ENCODE measurements at regions not wholly inside any gene's neighbourhood (a gene's known extent, or its start where the extent isn't known, plus 50 kb on each side); places are given as distances from the start of the nearest gene placed in this dataset.
"Not testable (repeated sequence)": the region's sequence is repeated elsewhere in the genome, so short reads cannot be mapped to it uniquely, and the experiment has no call there.

- H3K4me1 ChIP-seq (ENCODE audit: control insufficient read depth in 2 of 2, insufficient read depth in 2 of 2, low read length in 2 of 2); H3K9me3 ChIP-seq (ENCODE audit: control insufficient read depth in 2 of 2, insufficient read depth in 1 of 2, low read length in 1 of 2); H3K27me3 ChIP-seq (ENCODE audit: control insufficient read depth in 2 of 2, insufficient read depth in 1 of 2, low read length in 1 of 2); H3K4me3 ChIP-seq (ENCODE audit: low read length in 2 of 2); H3K36me3 ChIP-seq (ENCODE audit: control insufficient read depth in 2 of 2, insufficient read depth in 2 of 2, low read length in 1 of 2); DNase-seq (ENCODE audit: low read depth in 6 of 9, low spot score in 9 of 9); H3K27ac ChIP-seq (ENCODE audit: low read depth in 1 of 2, low read length in 1 of 2): not testable (repeated sequence)
Observed at GRCh38 chr12:125353002-125353401, 287.8 kb downstream of the AACS start.

- Histone ChIP-seq H3K27ac (ENCODE audit: low read depth in 1 of 2, low read length in 1 of 2) (no peak overlapping the region), H3K27me3 (ENCODE audit: control insufficient read depth in 2 of 2, insufficient read depth in 1 of 2, low read length in 1 of 2) (no peaks in the 10 kb centered on the region), H3K36me3 (ENCODE audit: control insufficient read depth in 2 of 2, insufficient read depth in 2 of 2, low read length in 1 of 2) (no peaks in the 10 kb centered on the region), H3K4me3 (ENCODE audit: low read length in 2 of 2) (no peak overlapping the region), H3K4me1 (ENCODE audit: control insufficient read depth in 2 of 2, insufficient read depth in 2 of 2, low read length in 2 of 2) (no peaks in the 10 kb centered on the region), H3K9me3 (ENCODE audit: control insufficient read depth in 2 of 2, insufficient read depth in 1 of 2, low read length in 1 of 2) (no peaks in the 10 kb centered on the region)
- WGBS, result 97% methylated on average over 2 of the region's 2 CpGs
- DNase-seq (ENCODE audit: low read depth in 6 of 9, low spot score in 9 of 9), result no peak
Observed at GRCh38 chr12:125353871-125354270, 288.6 kb downstream of the AACS start.

- DNase-seq (ENCODE audit: low read depth in 6 of 9, low spot score in 9 of 9), result no peak
- Histone ChIP-seq H3K27me3 (ENCODE audit: control insufficient read depth in 2 of 2, insufficient read depth in 1 of 2, low read length in 1 of 2) (no peaks in the 10 kb centered on the region), H3K4me1 (ENCODE audit: control insufficient read depth in 2 of 2, insufficient read depth in 2 of 2, low read length in 2 of 2) (no peaks in the 10 kb centered on the region), H3K4me3 (ENCODE audit: low read length in 2 of 2) (no peak overlapping the region), H3K27ac (ENCODE audit: low read depth in 1 of 2, low read length in 1 of 2) (no peak overlapping the region), H3K36me3 (ENCODE audit: control insufficient read depth in 2 of 2, insufficient read depth in 2 of 2, low read length in 1 of 2) (no peaks in the 10 kb centered on the region), H3K9me3 (ENCODE audit: control insufficient read depth in 2 of 2, insufficient read depth in 1 of 2, low read length in 1 of 2) (no peaks in the 10 kb centered on the region)
- WGBS, result 81% methylated on average over 7 of the region's 7 CpGs
Observed at GRCh38 chr12:125355614-125356013, 290.4 kb downstream of the AACS start.

GRCh38 chr12:125356111-125356510 is 290.9 kb downstream of the AACS start:
- H3K4me1 ChIP-seq (ENCODE audit: control insufficient read depth in 2 of 2, insufficient read depth in 2 of 2, low read length in 2 of 2), result no peaks in the 10 kb centered on the region
- no peaks in the 10 kb centered on the region for H3K27me3 ChIP-seq (ENCODE audit: control insufficient read depth in 2 of 2, insufficient read depth in 1 of 2, low read length in 1 of 2)
- no peak for DNase-seq (ENCODE audit: low read depth in 6 of 9, low spot score in 9 of 9)
- 89% methylated on average over 4 of the region's 4 CpGs for WGBS
- H3K9me3 ChIP-seq (ENCODE audit: control insufficient read depth in 2 of 2, insufficient read depth in 1 of 2, low read length in 1 of 2), result no peaks in the 10 kb centered on the region
- H3K4me3 ChIP-seq (ENCODE audit: low read length in 2 of 2), result no peak overlapping the region
- H3K36me3 ChIP-seq (ENCODE audit: control insufficient read depth in 2 of 2, insufficient read depth in 2 of 2, low read length in 1 of 2), result no peaks in the 10 kb centered on the region
- H3K27ac ChIP-seq (ENCODE audit: low read depth in 1 of 2, low read length in 1 of 2), result no peak overlapping the region

GRCh38 chr12:125357561-125357960 is 292.3 kb downstream of the AACS start:
- no peak for DNase-seq (ENCODE audit: low read depth in 6 of 9, low spot score in 9 of 9)
- no peaks in the 10 kb centered on the region for H3K36me3 ChIP-seq (ENCODE audit: control insufficient read depth in 2 of 2, insufficient read depth in 2 of 2, low read length in 1 of 2)
- no peak overlapping the region for H3K27ac ChIP-seq (ENCODE audit: low read depth in 1 of 2, low read length in 1 of 2)
- H3K27me3 ChIP-seq (ENCODE audit: control insufficient read depth in 2 of 2, insufficient read depth in 1 of 2, low read length in 1 of 2), result no peaks in the 10 kb centered on the region
- no peak overlapping the region for H3K4me3 ChIP-seq (ENCODE audit: low read length in 2 of 2)
- no peaks in the 10 kb centered on the region for H3K9me3 ChIP-seq (ENCODE audit: control insufficient read depth in 2 of 2, insufficient read depth in 1 of 2, low read length in 1 of 2)
- no peaks in the 10 kb centered on the region for H3K4me1 ChIP-seq (ENCODE audit: control insufficient read depth in 2 of 2, insufficient read depth in 2 of 2, low read length in 2 of 2)
- WGBS, result 95% methylated on average over 3 of the region's 3 CpGs

- WGBS, result 88% methylated on average over 4 of the region's 4 CpGs
- DNase-seq (ENCODE audit: low read depth in 6 of 9, low spot score in 9 of 9), result no peak
- no peaks in the 10 kb centered on the region for H3K4me1 ChIP-seq (ENCODE audit: control insufficient read depth in 2 of 2, insufficient read depth in 2 of 2, low read length in 2 of 2)
- H3K27me3 ChIP-seq (ENCODE audit: control insufficient read depth in 2 of 2, insufficient read depth in 1 of 2, low read length in 1 of 2), result no peaks in the 10 kb centered on the region
- no peak overlapping the region for H3K4me3 ChIP-seq (ENCODE audit: low read length in 2 of 2)
- no peaks in the 10 kb centered on the region for H3K9me3 ChIP-seq (ENCODE audit: control insufficient read depth in 2 of 2, insufficient read depth in 1 of 2, low read length in 1 of 2)
- H3K36me3 ChIP-seq (ENCODE audit: control insufficient read depth in 2 of 2, insufficient read depth in 2 of 2, low read length in 1 of 2), result no peaks in the 10 kb centered on the region
- H3K27ac ChIP-seq (ENCODE audit: low read depth in 1 of 2, low read length in 1 of 2), result no peak overlapping the region
Observed at GRCh38 chr12:125360540-125360939, 295.3 kb downstream of the AACS start.

GRCh38 chr12:125371033-125371432 is 305.8 kb downstream of the AACS start:
- no peak for DNase-seq (ENCODE audit: low read depth in 6 of 9, low spot score in 9 of 9)

GRCh38 chr12:125372085-125372484 is 306.9 kb downstream of the AACS start:
- Histone ChIP-seq H3K27ac (ENCODE audit: low read depth in 1 of 2, low read length in 1 of 2) (no peak overlapping the region), H3K4me1 (ENCODE audit: control insufficient read depth in 2 of 2, insufficient read depth in 2 of 2, low read length in 2 of 2) (no peaks in the 10 kb centered on the region), H3K27me3 (ENCODE audit: control insufficient read depth in 2 of 2, insufficient read depth in 1 of 2, low read length in 1 of 2) (no peaks in the 10 kb centered on the region), H3K4me3 (ENCODE audit: low read length in 2 of 2) (no peak overlapping the region), H3K36me3 (ENCODE audit: control insufficient read depth in 2 of 2, insufficient read depth in 2 of 2, low read length in 1 of 2) (no peaks in the 10 kb centered on the region), H3K9me3 (ENCODE audit: control insufficient read depth in 2 of 2, insufficient read depth in 1 of 2, low read length in 1 of 2) (no peaks in the 10 kb centered on the region)
- DNase-seq (ENCODE audit: low read depth in 6 of 9, low spot score in 9 of 9), result no peak
- 94% methylated on average over 4 of the region's 4 CpGs for WGBS

More at GRCh38 chr12:125371033-125371432, 305.8 kb downstream of the AACS start:
- 81% methylated on average over 4 of the region's 4 CpGs for WGBS
- Histone ChIP-seq H3K4me1 (ENCODE audit: control insufficient read depth in 2 of 2, insufficient read depth in 2 of 2, low read length in 2 of 2) (no peaks in the 10 kb centered on the region), H3K27me3 (ENCODE audit: control insufficient read depth in 2 of 2, insufficient read depth in 1 of 2, low read length in 1 of 2) (no peaks in the 10 kb centered on the region), H3K9me3 (ENCODE audit: control insufficient read depth in 2 of 2, insufficient read depth in 1 of 2, low read length in 1 of 2) (no peaks in the 10 kb centered on the region), H3K27ac (ENCODE audit: low read depth in 1 of 2, low read length in 1 of 2) (no peak overlapping the region), H3K4me3 (ENCODE audit: low read length in 2 of 2) (no peak overlapping the region), H3K36me3 (ENCODE audit: control insufficient read depth in 2 of 2, insufficient read depth in 2 of 2, low read length in 1 of 2) (no peaks in the 10 kb centered on the region)

- no peaks in the 10 kb centered on the region for H3K36me3 ChIP-seq (ENCODE audit: control insufficient read depth in 2 of 2, insufficient read depth in 2 of 2, low read length in 1 of 2)
- WGBS, result 77% methylated on average over 6 of the region's 6 CpGs
- no peaks in the 10 kb centered on the region for H3K9me3 ChIP-seq (ENCODE audit: control insufficient read depth in 2 of 2, insufficient read depth in 1 of 2, low read length in 1 of 2)
- no peak overlapping the region for H3K27ac ChIP-seq (ENCODE audit: low read depth in 1 of 2, low read length in 1 of 2)
- H3K4me3 ChIP-seq (ENCODE audit: low read length in 2 of 2), result no peak overlapping the region
- no peaks in the 10 kb centered on the region for H3K4me1 ChIP-seq (ENCODE audit: control insufficient read depth in 2 of 2, insufficient read depth in 2 of 2, low read length in 2 of 2)
- no peak for DNase-seq (ENCODE audit: low read depth in 6 of 9, low spot score in 9 of 9)
- H3K27me3 ChIP-seq (ENCODE audit: control insufficient read depth in 2 of 2, insufficient read depth in 1 of 2, low read length in 1 of 2), result no peaks in the 10 kb centered on the region
Observed at GRCh38 chr12:125373375-125373774, 308.1 kb downstream of the AACS start.

GRCh38 chr12:125376422-125376821 is 311.2 kb downstream of the AACS start:
- Histone ChIP-seq H3K36me3 (ENCODE audit: control insufficient read depth in 2 of 2, insufficient read depth in 2 of 2, low read length in 1 of 2) (no peaks in the 10 kb centered on the region), H3K27ac (ENCODE audit: low read depth in 1 of 2, low read length in 1 of 2) (no peak overlapping the region), H3K27me3 (ENCODE audit: control insufficient read depth in 2 of 2, insufficient read depth in 1 of 2, low read length in 1 of 2) (no peaks in the 10 kb centered on the region), H3K4me1 (ENCODE audit: control insufficient read depth in 2 of 2, insufficient read depth in 2 of 2, low read length in 2 of 2) (no peaks in the 10 kb centered on the region), H3K4me3 (ENCODE audit: low read length in 2 of 2) (no peak overlapping the region), H3K9me3 (ENCODE audit: control insufficient read depth in 2 of 2, insufficient read depth in 1 of 2, low read length in 1 of 2) (no peaks in the 10 kb centered on the region)
- WGBS, result 45% methylated on average over 6 of the region's 6 CpGs
- DNase-seq (ENCODE audit: low read depth in 6 of 9, low spot score in 9 of 9), result no peak
